Astrocyte of the spinal cord (primary cell): ENCODE measurements at regions not wholly inside any gene's neighbourhood (a gene's known extent, or its start where the extent isn't known, plus 50 kb on each side); places are given as distances from the start of the nearest gene placed in this dataset.

Experiments
- DNase-seq: peaks from one replicate; pipeline ENCODE4 v3.0.0; 2011; ENCODE audit warnings: low read depth, low spot score
- H3K4me3 ChIP-seq: 2 replicates; pipeline ENCODE4 v1.5.1; 2011; ENCODE audit warnings: low read depth, mild to moderate bottlenecking, low read length, moderate library complexity
- CTCF ChIP-seq: IDR thresholded peaks from 2 replicates; pipeline ENCODE4 v1.5.1; 2012; ENCODE audit warnings: low read depth, mild to moderate bottlenecking, low read length, inconsistent platforms
- in situ Hi-C: cut with HindIII; loops from 2 replicates; pipeline ENCODE4 v1.10.0; 2017; ENCODE audit warnings: low sequenced_read_pairs

- DNase-seq = no peak
- no peak for TF ChIP-seq CTCF
- in situ Hi-C loops = no loop called here
- no peak overlapping the region for H3K4me3 ChIP-seq
These were observed 1013.1 kb downstream of the TYW1 start for GRCh38 chr7:68009716-68010115.

- H3K4me3 ChIP-seq = no peak overlapping the region
- in situ Hi-C loops = no loop called here
- TF ChIP-seq CTCF = no peak
- no peak for DNase-seq
These were observed 1017.6 kb downstream of the TYW1 start for GRCh38 chr7:68014031-68014736.

- TF ChIP-seq CTCF = no peak
- H3K4me3 ChIP-seq = no peak overlapping the region
- in situ Hi-C loops = no loop called here
- DNase-seq = no peak
These were observed 1018.7 kb downstream of the TYW1 start for GRCh38 chr7:68015122-68015977.

- H3K4me3 ChIP-seq = no peak overlapping the region
- in situ Hi-C loops = no loop called here
- no peak for DNase-seq
- TF ChIP-seq CTCF = no peak
These were observed 1019.4 kb downstream of the TYW1 start for GRCh38 chr7:68015978-68016532.

- no peak for TF ChIP-seq CTCF
- no peak overlapping the region for H3K4me3 ChIP-seq
- in situ Hi-C loops = no loop called here
- no peak for DNase-seq
These were observed 1023.5 kb downstream of the TYW1 start for GRCh38 chr7:68020102-68020501.

GRCh38 chr7:68025369-68025768, 1028.7 kb downstream of the TYW1 start:
- in situ Hi-C loops = no loop called here
- DNase-seq = no peak
- TF ChIP-seq CTCF = no peak

More at GRCh38 chr7:68025369-68025768, 1028.7 kb downstream of the TYW1 start:
- H3K4me3 ChIP-seq = no peak overlapping the region
